HG03565 (cell line): ENCODE measurements at regions not wholly inside any gene's neighbourhood (a gene's known extent, or its start where the extent isn't known, plus 50 kb on each side); places are given as distances from the start of the nearest gene placed in this dataset.
"Not testable (repeated sequence)": the region's sequence is repeated elsewhere in the genome, so short reads cannot be mapped to it uniquely, and the experiment has no call there.

Source experiments
- ATAC-seq: cut with Tn5 transposase; IDR thresholded peaks from one replicate; pipeline ENCODE4 v1.9.1; 2021; ENCODE audit warnings: mild to moderate bottlenecking, moderate library complexity; ENCODE audit not compliant: unreplicated experiment

GRCh38 chr11:92465410-92465809 lies 240.8 kb downstream of the FAT3 start:
- ATAC-seq = not testable (repeated sequence)

- no peak for ATAC-seq
Observed at GRCh38 chr11:92473736-92474135, 249.1 kb downstream of the FAT3 start.

- no peak for ATAC-seq
Observed at GRCh38 chr11:92475316-92475715, 250.7 kb downstream of the FAT3 start.

- no peak for ATAC-seq
Observed at GRCh38 chr11:92475819-92476218, 251.2 kb downstream of the FAT3 start.

- no peak for ATAC-seq
Observed at GRCh38 chr11:92477686-92478085, 253.1 kb downstream of the FAT3 start.

- no peak for ATAC-seq
Observed at GRCh38 chr11:92480499-92480898, 255.9 kb downstream of the FAT3 start.

- no peak for ATAC-seq
Observed at GRCh38 chr11:92482492-92483060, 258.0 kb downstream of the FAT3 start.

- ATAC-seq = no peak
Observed at GRCh38 chr11:92484570-92484969, 260.0 kb downstream of the FAT3 start.

- ATAC-seq = no peak
Observed at GRCh38 chr11:92489826-92490399, 265.3 kb downstream of the FAT3 start.

GRCh38 chr11:92492372-92492771 lies 267.8 kb downstream of the FAT3 start:
- ATAC-seq = no peak

GRCh38 chr11:92495107-92495793 lies 270.6 kb downstream of the FAT3 start:
- ATAC-seq = no peak

- no peak for ATAC-seq
Observed at GRCh38 chr11:92500453-92500852, 275.8 kb downstream of the FAT3 start.

GRCh38 chr11:92501066-92501739 lies 276.6 kb downstream of the FAT3 start:
- no peak for ATAC-seq

GRCh38 chr11:92504004-92504403 lies 279.4 kb downstream of the FAT3 start:
- ATAC-seq = no peak

DNA sequence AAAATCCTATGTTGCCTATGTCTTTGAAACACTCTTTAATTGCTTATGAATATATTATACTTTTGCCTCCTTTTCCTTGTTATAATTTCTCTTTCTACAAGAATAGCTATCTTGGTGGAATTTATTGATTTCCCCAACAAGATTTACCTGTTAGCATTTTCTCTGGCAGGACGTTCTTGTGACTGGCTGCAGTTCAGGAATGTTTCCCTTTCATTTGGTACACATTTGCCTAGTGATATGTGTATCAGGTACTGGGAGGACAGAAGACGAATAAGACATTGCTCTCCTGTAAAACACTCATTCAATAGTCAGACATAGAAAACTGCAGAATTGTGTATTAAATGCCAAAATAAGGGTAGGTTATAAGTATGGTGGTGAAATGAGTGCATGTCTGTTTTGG lies 279.9 kb downstream of the FAT3 start:
- ATAC-seq = no peak

DNA sequence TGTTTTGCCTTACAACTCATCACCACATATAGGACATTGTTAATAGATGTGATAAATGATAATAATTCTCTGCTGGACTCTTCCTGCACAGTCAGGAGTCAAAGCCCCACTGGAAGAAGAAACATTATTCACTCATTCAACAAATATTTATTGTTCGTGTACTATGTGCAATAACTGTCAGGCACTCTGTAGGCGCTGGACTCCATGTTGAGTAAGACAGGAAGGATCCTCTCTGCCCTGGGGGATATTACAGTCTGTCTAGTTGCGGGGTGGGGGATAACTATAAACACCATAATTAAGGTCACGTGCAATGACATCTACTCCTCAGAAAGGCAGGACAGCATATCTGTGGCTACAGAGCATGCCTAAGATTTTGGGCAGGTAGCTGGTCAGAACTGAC lies 281.1 kb downstream of the FAT3 start:
- no peak for ATAC-seq

DNA sequence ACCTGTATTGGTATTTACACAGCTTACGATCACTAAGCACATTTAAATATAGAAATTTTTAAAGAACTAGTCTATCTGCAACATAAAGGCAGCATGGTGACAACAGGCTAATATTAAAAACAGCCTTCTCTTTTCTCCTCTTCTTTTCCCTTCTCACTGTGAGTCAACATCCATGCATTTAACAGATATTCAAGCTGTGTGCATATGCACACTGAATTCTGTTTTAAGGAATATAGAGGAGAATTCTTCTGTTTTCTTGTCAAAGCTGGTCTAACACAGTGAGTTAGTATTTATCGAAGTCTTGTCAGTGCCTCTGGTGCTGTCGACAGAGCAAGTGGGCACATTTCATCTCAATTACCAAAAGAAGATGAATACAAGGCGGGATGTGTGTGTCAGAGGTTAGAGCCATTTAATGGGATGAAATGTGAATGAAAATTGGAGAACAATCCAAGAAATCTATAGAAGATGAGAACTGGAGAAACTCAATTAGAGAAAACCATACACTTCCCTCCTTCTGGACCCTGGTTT lies 282.3 kb downstream of the FAT3 start:
- no peak for ATAC-seq

GRCh38 chr11:92510591-92510990 lies 286.0 kb downstream of the FAT3 start:
- no peak for ATAC-seq

DNA sequence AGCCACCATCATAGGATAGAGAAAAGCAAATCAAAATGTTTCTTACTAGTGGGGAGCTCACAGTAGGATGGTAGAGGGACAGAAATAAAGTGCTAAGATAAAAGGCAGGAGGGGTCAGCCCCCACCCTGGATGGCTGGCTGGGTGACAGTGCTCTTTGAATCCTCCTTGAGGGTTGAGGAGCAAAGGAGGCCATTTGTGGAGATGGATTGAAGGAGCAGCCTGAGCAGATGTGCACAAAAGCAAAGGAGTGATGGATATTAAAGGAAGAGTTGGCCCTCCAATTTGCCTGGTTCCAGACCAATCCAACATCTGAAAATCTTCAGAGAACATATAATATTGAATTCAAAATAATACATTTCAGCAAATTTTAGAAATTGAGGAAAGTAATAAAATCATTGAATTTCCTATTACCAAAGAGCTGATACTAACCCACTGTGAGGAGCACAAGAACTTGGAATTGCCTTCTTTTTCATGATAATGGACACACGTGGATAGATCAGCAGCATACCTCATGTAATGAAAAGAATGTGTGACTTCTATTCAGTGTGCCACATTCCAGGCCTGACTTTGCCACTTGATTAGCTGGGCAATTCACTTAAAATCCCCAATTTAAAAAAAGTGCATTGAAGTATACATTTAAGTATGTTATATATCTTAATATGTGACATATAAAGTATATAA lies 287.0 kb downstream of the FAT3 start:
- no peak for ATAC-seq

GRCh38 chr11:92512204-92512569 lies 287.6 kb downstream of the FAT3 start:
- no peak for ATAC-seq

DNA sequence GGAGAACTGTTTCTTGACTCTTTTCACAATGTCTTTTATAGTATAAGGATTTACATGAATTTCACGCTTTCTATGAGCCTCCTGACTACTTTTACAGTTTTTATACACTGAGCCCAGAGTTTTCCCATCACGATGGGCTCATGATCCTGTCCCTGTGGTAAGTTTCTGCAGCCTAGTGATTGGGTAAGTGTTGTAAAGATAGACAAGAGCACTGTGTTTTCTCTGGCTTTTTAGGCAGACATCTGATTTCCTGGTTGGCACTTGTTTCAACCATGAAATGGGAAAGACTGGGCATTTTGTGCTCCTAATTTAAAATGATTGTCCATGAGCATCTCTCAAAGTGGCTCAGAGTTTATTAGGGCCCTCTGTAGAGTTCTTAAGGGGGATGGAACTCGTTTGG lies 299.0 kb downstream of the FAT3 start:
- ATAC-seq = no peak
